ENCODE measurements at regions not wholly inside any gene's neighbourhood (a gene's known extent, or its start where the extent isn't known, plus 50 kb on each side); places are given as distances from the start of the nearest gene placed in this dataset.

DNA sequence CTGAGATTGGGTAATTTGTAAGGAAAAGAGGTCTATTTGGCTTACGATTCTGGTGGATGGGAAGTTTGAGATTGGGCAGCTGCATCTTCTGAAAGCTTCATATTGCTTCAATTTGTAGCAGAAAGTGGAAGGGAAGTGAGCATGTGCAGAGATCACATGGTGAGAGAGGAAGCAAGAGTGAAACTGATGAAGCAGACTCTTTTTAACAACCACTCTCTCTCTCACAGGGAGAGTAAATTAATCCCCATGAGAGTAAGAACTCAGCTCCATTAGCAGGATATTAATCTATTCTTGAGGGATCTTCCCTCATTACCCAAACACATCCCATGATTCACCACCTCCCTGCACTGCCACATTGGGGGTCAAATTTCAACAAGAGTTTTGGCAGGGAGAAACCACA is 298.5 kb upstream of the CELF4 start:
- no peak overlapping the region for H3K27ac ChIP-seq (ENCODE audit: low read length, poor library complexity, severe bottlenecking)
- no peak overlapping the region for H3K9ac ChIP-seq (ENCODE audit: low read length)
- no peak overlapping the region for H2BK12ac ChIP-seq (ENCODE audit: low read length in 2 of 2)
- H3K27me3 ChIP-seq (ENCODE audit: control insufficient read depth in 1 of 2, insufficient read depth in 1 of 2, low read length in 2 of 2), result no peaks in the 10 kb centered on the region
- H3K23ac ChIP-seq (ENCODE audit: low read length in 2 of 2), result no peak overlapping the region
- no peak overlapping the region for H3K4ac ChIP-seq (ENCODE audit: low read depth in 1 of 2, low read length in 2 of 2)
- DNase-seq, result no peak
- no peak overlapping the region for H2BK5ac ChIP-seq (ENCODE audit: low read depth, low read length, poor library complexity, severe bottlenecking)
- H3K4me2 ChIP-seq (ENCODE audit: low read length, poor library complexity, severe bottlenecking), result no peak overlapping the region
- no peak overlapping the region for H4K91ac ChIP-seq (ENCODE audit: low read length)
- no peak overlapping the region for H2BK120ac ChIP-seq (ENCODE audit: low read depth, low read length)
- H4K8ac ChIP-seq (ENCODE audit: low read length), result no peak overlapping the region
- no peaks in the 10 kb centered on the region for H3K4me1 ChIP-seq (ENCODE audit: control insufficient read depth, insufficient read depth, low read depth, low read length)
- H2AFZ ChIP-seq (ENCODE audit: low read depth, low read length), result no peak overlapping the region
- H3K79me1 ChIP-seq (replicated peaks; ENCODE audit: low read length, poor library complexity, severe bottlenecking), result no peaks in the 10 kb centered on the region
- H3K14ac ChIP-seq (ENCODE audit: low read length in 2 of 2), result no peak overlapping the region
- no peak overlapping the region for H3K4me3 ChIP-seq (ENCODE audit: insufficient read depth in 1 of 2, low read depth in 1 of 2, low read length in 2 of 2)
- H2AK5ac ChIP-seq (ENCODE audit: low read length, severe bottlenecking), result no peak overlapping the region
- H3K9me3 ChIP-seq (ENCODE audit: control insufficient read depth, low read length), result peaks cover 3% of the 10 kb centered on the region
- no peaks in the 10 kb centered on the region for H3K36me3 ChIP-seq (ENCODE audit: control insufficient read depth in 1 of 2, insufficient read depth in 2 of 2, low read depth in 1 of 2, low read length in 2 of 2)
- H3K18ac ChIP-seq (ENCODE audit: low read depth in 1 of 2, low read length in 2 of 2), result no peak overlapping the region
- 67% methylated on average over 1 of the region's 1 CpG for WGBS
- H2BK15ac ChIP-seq (ENCODE audit: low read depth, poor library complexity, severe bottlenecking), result no peak overlapping the region

GRCh38 chr18:37861981-37862380 is 296.4 kb upstream of the CELF4 start:
- Histone ChIP-seq H3K79me1 (replicated peaks; ENCODE audit: low read length, poor library complexity, severe bottlenecking) (no peaks in the 10 kb centered on the region), H3K4me2 (ENCODE audit: low read length, poor library complexity, severe bottlenecking) (no peak overlapping the region), H4K8ac (ENCODE audit: low read length) (no peak overlapping the region), H3K4ac (ENCODE audit: low read depth in 1 of 2, low read length in 2 of 2) (no peak overlapping the region), H4K91ac (ENCODE audit: low read length) (no peak overlapping the region), H2BK5ac (ENCODE audit: low read depth, low read length, poor library complexity, severe bottlenecking) (no peak overlapping the region), H2AK5ac (ENCODE audit: low read length, severe bottlenecking) (no peak overlapping the region), H3K36me3 (ENCODE audit: control insufficient read depth in 1 of 2, insufficient read depth in 2 of 2, low read depth in 1 of 2, low read length in 2 of 2) (no peaks in the 10 kb centered on the region), H3K23ac (ENCODE audit: low read length in 2 of 2) (no peak overlapping the region), H3K18ac (ENCODE audit: low read depth in 1 of 2, low read length in 2 of 2) (no peak overlapping the region), H3K4me1 (ENCODE audit: control insufficient read depth, insufficient read depth, low read depth, low read length) (no peaks in the 10 kb centered on the region), H2BK120ac (ENCODE audit: low read depth, low read length) (no peak overlapping the region), H3K9ac (ENCODE audit: low read length) (no peak overlapping the region), H2BK12ac (ENCODE audit: low read length in 2 of 2) (no peak overlapping the region), H2AFZ (ENCODE audit: low read depth, low read length) (no peak overlapping the region), H2BK15ac (ENCODE audit: low read depth, poor library complexity, severe bottlenecking) (no peak overlapping the region), H3K14ac (ENCODE audit: low read length in 2 of 2) (no peak overlapping the region), H3K27me3 (ENCODE audit: control insufficient read depth in 1 of 2, insufficient read depth in 1 of 2, low read length in 2 of 2) (no peaks in the 10 kb centered on the region), H3K9me3 (ENCODE audit: control insufficient read depth, low read length) (peaks cover 4% of the 10 kb centered on the region), H3K4me3 (ENCODE audit: insufficient read depth in 1 of 2, low read depth in 1 of 2, low read length in 2 of 2) (no peak overlapping the region), H3K27ac (ENCODE audit: low read length, poor library complexity, severe bottlenecking) (no peak overlapping the region)
- no peak for DNase-seq
- 50% methylated on average over 2 of the region's 2 CpGs for WGBS

DNA sequence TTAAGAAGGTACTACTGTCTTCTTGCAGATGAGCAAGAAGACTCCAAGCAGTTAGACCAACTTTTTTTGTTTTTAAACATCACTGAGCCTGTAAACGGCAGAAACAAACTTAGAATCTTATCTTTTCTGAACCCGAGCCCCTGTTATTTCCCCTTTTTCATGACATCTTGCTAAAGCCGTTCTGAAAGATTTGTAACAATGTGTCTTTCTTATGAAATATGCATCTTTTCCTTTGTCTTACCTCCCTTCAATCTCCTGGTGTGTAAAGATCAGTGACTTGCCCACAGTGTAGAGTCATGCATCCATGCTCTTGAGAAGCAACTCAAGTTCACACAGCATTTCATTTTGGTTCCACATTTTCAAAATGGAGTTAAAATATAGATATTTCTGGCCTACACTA is 288.8 kb upstream of the CELF4 start:
- no peak overlapping the region for H3K4ac ChIP-seq (ENCODE audit: low read depth in 1 of 2, low read length in 2 of 2)
- H4K8ac ChIP-seq (ENCODE audit: low read length), result no peak overlapping the region
- H2BK15ac ChIP-seq (ENCODE audit: low read depth, poor library complexity, severe bottlenecking), result no peak overlapping the region
- no peak overlapping the region for H3K4me2 ChIP-seq (ENCODE audit: low read length, poor library complexity, severe bottlenecking)
- H4K91ac ChIP-seq (ENCODE audit: low read length), result no peak overlapping the region
- H2BK12ac ChIP-seq (ENCODE audit: low read length in 2 of 2), result no peak overlapping the region
- no peak overlapping the region for H2BK120ac ChIP-seq (ENCODE audit: low read depth, low read length)
- no peak overlapping the region for H2AK5ac ChIP-seq (ENCODE audit: low read length, severe bottlenecking)
- no peak overlapping the region for H3K14ac ChIP-seq (ENCODE audit: low read length in 2 of 2)
- no peak overlapping the region for H2AFZ ChIP-seq (ENCODE audit: low read depth, low read length)
- H2BK5ac ChIP-seq (ENCODE audit: low read depth, low read length, poor library complexity, severe bottlenecking), result no peak overlapping the region
- H3K79me1 ChIP-seq (replicated peaks; ENCODE audit: low read length, poor library complexity, severe bottlenecking), result no peaks in the 10 kb centered on the region
- H3K4me3 ChIP-seq (ENCODE audit: insufficient read depth in 1 of 2, low read depth in 1 of 2, low read length in 2 of 2), result no peak overlapping the region
- DNase-seq, result no peak
- H3K27me3 ChIP-seq (ENCODE audit: control insufficient read depth in 1 of 2, insufficient read depth in 1 of 2, low read length in 2 of 2), result no peaks in the 10 kb centered on the region
- no peak overlapping the region for H3K18ac ChIP-seq (ENCODE audit: low read depth in 1 of 2, low read length in 2 of 2)
- WGBS, result 74% methylated on average over 3 of the region's 3 CpGs
- peaks cover 4% of the 10 kb centered on the region for H3K9me3 ChIP-seq (ENCODE audit: control insufficient read depth, low read length)
- no peak overlapping the region for H3K23ac ChIP-seq (ENCODE audit: low read length in 2 of 2)
- no peak overlapping the region for H3K27ac ChIP-seq (ENCODE audit: low read length, poor library complexity, severe bottlenecking)
- H3K4me1 ChIP-seq (ENCODE audit: control insufficient read depth, insufficient read depth, low read depth, low read length), result no peaks in the 10 kb centered on the region
- no peaks in the 10 kb centered on the region for H3K36me3 ChIP-seq (ENCODE audit: control insufficient read depth in 1 of 2, insufficient read depth in 2 of 2, low read depth in 1 of 2, low read length in 2 of 2)
- no peak overlapping the region for H3K9ac ChIP-seq (ENCODE audit: low read length)

DNA sequence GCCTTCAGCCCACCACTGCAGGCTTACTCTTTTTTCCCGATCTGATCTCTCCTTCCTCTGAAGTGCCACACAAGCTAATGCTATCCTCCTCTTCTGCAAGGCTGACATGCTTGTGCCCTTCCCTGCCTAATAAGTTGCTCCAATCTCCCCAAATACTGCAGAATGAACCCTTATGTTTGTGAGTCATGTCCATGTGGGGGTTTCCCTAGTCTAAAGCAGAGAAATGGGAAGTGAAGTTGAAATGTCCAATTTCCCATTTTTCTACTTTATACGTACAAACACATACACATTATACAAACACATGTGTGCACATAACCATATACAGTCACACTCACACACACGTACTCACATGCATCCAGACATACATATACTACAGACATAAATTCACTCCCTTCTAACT is 288.1 kb upstream of the CELF4 start:
- H3K18ac ChIP-seq (ENCODE audit: low read depth in 1 of 2, low read length in 2 of 2), result no peak overlapping the region
- no peaks in the 10 kb centered on the region for H3K79me1 ChIP-seq (replicated peaks; ENCODE audit: low read length, poor library complexity, severe bottlenecking)
- no peak overlapping the region for H2BK5ac ChIP-seq (ENCODE audit: low read depth, low read length, poor library complexity, severe bottlenecking)
- peaks cover 4% of the 10 kb centered on the region for H3K9me3 ChIP-seq (ENCODE audit: control insufficient read depth, low read length)
- no peak overlapping the region for H4K91ac ChIP-seq (ENCODE audit: low read length)
- H2BK15ac ChIP-seq (ENCODE audit: low read depth, poor library complexity, severe bottlenecking), result no peak overlapping the region
- H3K4me1 ChIP-seq (ENCODE audit: control insufficient read depth, insufficient read depth, low read depth, low read length), result no peaks in the 10 kb centered on the region
- no peaks in the 10 kb centered on the region for H3K36me3 ChIP-seq (ENCODE audit: control insufficient read depth in 1 of 2, insufficient read depth in 2 of 2, low read depth in 1 of 2, low read length in 2 of 2)
- peak overlapping the region in 1 of 2 experiments; percentile 12 for H3K4me3 ChIP-seq (ENCODE audit: insufficient read depth in 1 of 2, low read depth in 1 of 2, low read length in 2 of 2)
- H2BK12ac ChIP-seq (ENCODE audit: low read length in 2 of 2), result no peak overlapping the region
- H3K4me2 ChIP-seq (ENCODE audit: low read length, poor library complexity, severe bottlenecking), result no peak overlapping the region
- 67% methylated on average over 3 of the region's 3 CpGs for WGBS
- no peak overlapping the region for H2BK120ac ChIP-seq (ENCODE audit: low read depth, low read length)
- H3K14ac ChIP-seq (ENCODE audit: low read length in 2 of 2), result no peak overlapping the region
- no peak overlapping the region for H3K4ac ChIP-seq (ENCODE audit: low read depth in 1 of 2, low read length in 2 of 2)
- H3K27ac ChIP-seq (ENCODE audit: low read length, poor library complexity, severe bottlenecking), result no peak overlapping the region
- H2AK5ac ChIP-seq (ENCODE audit: low read length, severe bottlenecking), result no peak overlapping the region
- H3K27me3 ChIP-seq (ENCODE audit: control insufficient read depth in 1 of 2, insufficient read depth in 1 of 2, low read length in 2 of 2), result no peaks in the 10 kb centered on the region
- DNase-seq, result no peak
- no peak overlapping the region for H3K9ac ChIP-seq (ENCODE audit: low read length)
- H4K8ac ChIP-seq (ENCODE audit: low read length), result no peak overlapping the region
- no peak overlapping the region for H2AFZ ChIP-seq (ENCODE audit: low read depth, low read length)
- no peak overlapping the region for H3K23ac ChIP-seq (ENCODE audit: low read length in 2 of 2)
